ENCODE measurements at regions not wholly inside any gene's neighbourhood (a gene's known extent, or its start where the extent isn't known, plus 50 kb on each side); places are given as distances from the start of the nearest gene placed in this dataset.

GRCh38 chr4:96448315-96448872 is 608.5 kb downstream of the PDHA2 start:
- TF ChIP-seq, protein P1, sequence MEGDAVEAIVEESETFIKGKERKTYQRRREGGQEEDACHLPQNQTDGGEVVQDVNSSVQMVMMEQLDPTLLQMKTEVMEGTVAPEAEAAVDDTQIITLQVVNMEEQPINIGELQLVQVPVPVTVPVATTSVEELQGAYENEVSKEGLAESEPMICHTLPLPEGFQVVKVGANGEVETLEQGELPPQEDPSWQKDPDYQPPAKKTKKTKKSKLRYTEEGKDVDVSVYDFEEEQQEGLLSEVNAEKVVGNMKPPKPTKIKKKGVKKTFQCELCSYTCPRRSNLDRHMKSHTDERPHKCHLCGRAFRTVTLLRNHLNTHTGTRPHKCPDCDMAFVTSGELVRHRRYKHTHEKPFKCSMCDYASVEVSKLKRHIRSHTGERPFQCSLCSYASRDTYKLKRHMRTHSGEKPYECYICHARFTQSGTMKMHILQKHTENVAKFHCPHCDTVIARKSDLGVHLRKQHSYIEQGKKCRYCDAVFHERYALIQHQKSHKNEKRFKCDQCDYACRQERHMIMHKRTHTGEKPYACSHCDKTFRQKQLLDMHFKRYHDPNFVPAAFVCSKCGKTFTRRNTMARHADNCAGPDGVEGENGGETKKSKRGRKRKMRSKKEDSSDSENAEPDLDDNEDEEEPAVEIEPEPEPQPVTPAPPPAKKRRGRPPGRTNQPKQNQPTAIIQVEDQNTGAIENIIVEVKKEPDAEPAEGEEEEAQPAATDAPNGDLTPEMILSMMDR (IDR thresholded peaks at IDR 0.05) = no peak
- no peak for TF ChIP-seq SIN3A (IDR thresholded peaks at IDR 0.05; ENCODE audit: borderline replicate concordance, insufficient read depth, low read depth, low read length)

Data from Panc1 (cell line).